Mucosa of descending colon (tissue), 3 donors: ENCODE measurements at regions not wholly inside any gene's neighbourhood (a gene's known extent, or its start where the extent isn't known, plus 50 kb on each side); places are given as distances from the start of the nearest gene placed in this dataset.

Source experiments
- ATAC-seq: fragments of 200-7000 bp; cut with Tn5 transposase; one replicate; pipeline ENCODE4 v1.9.1; 2020; ENCODE audit warnings: mild to moderate bottlenecking, moderate library complexity
- DNase-seq, 3 donors: peaks; one replicate each; pipeline ENCODE4 v3.0.0-alpha.2; 2020
- H3K36me3 ChIP-seq: fragments of 200-600 bp; one replicate; pipeline ENCODE4 v1.8.0; 2021; ENCODE audit warnings: low read depth, mild to moderate bottlenecking
- H3K4me1 ChIP-seq: fragments of 200-600 bp; one replicate; pipeline ENCODE4 v1.8.0; 2021; ENCODE audit warnings: low read depth, mild to moderate bottlenecking
- H3K4me3 ChIP-seq: fragments of 200-600 bp; one replicate; pipeline ENCODE4 v1.8.0; 2021; ENCODE audit warnings: mild to moderate bottlenecking
- H3K9me3 ChIP-seq: fragments of 200-600 bp; one replicate; pipeline ENCODE4 v1.8.0; 2021; ENCODE audit warnings: mild to moderate bottlenecking
- intact Hi-C, 2 donors: fragments of 100-400 bp; cut with DNase I in 1 of 2; cut with micrococcal nuclease in 1 of 2; formaldehyde crosslinking; loops; one replicate each; pipeline versions ENCODE4 v1.11.0 to v1.11.1; 2022; cut with DNase I, micrococcal nuclease
- TF ChIP-seq, protein P1 (sequence below): fragments of 200-600 bp; IDR thresholded peaks from one replicate; pipeline ENCODE4 v1.8.0; 2022; ENCODE audit warnings: antibody characterized with exemption, mild to moderate bottlenecking
- donor health status: DM: no; HTN: no; CAD: no; lungs with moderate emphysema.
- donor health status: DM: no; HTN: no; CAD: no.
- donor health status: DM: no; HTN: yes; CAD: no.

DNA sequence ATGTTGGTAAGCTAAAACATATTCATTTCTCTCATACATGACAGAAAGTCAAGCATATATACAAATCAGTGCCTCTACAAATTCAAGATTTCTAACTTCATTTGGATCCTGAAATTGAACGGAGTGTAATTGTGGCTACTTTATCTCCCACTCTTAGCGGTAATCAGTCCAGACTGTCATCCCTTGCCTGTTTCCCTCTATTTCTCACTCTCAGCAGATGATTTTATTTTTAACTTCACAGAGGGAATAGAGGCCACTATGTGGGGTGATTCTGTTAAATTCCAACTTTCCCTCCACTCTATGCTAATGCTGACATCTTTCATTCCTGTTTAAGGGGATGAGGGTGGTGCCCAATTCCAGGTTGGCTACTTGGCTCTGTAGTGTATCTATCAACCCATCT is 153.8 kb upstream of the KCNN2 start:
- Histone ChIP-seq H3K9me3 (no peaks in the 10 kb centered on the region), H3K36me3 (no peaks in the 10 kb centered on the region), H3K4me3 (no peak overlapping the region), H3K4me1 (no peaks in the 10 kb centered on the region)
- intact Hi-C loops: no loop called here
- DNase-seq (no peak), ATAC-seq (no peak)
- TF ChIP-seq, protein P1, sequence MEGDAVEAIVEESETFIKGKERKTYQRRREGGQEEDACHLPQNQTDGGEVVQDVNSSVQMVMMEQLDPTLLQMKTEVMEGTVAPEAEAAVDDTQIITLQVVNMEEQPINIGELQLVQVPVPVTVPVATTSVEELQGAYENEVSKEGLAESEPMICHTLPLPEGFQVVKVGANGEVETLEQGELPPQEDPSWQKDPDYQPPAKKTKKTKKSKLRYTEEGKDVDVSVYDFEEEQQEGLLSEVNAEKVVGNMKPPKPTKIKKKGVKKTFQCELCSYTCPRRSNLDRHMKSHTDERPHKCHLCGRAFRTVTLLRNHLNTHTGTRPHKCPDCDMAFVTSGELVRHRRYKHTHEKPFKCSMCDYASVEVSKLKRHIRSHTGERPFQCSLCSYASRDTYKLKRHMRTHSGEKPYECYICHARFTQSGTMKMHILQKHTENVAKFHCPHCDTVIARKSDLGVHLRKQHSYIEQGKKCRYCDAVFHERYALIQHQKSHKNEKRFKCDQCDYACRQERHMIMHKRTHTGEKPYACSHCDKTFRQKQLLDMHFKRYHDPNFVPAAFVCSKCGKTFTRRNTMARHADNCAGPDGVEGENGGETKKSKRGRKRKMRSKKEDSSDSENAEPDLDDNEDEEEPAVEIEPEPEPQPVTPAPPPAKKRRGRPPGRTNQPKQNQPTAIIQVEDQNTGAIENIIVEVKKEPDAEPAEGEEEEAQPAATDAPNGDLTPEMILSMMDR: no peak

DNA sequence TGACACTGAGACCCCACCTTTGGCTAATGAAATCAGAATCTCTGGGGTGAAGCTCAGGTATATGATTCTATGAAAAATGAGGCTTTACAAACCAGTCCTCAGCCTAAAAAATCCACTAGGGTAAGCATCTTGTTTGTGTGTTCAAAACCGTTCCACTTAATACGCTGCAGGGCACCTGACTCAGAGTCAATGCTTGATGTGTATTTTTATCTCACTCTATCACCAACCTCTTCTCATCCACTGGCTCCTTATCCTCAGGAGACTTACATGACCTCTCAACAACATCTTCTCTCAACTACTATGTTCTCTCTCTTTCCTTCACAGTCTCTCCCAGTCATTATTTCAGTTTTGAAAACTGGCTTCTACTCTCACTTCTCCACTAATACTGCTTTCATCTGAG is 153.3 kb upstream of the KCNN2 start:
- H3K4me1 ChIP-seq: no peaks in the 10 kb centered on the region
- intact Hi-C loops: no loop called here

DNA sequence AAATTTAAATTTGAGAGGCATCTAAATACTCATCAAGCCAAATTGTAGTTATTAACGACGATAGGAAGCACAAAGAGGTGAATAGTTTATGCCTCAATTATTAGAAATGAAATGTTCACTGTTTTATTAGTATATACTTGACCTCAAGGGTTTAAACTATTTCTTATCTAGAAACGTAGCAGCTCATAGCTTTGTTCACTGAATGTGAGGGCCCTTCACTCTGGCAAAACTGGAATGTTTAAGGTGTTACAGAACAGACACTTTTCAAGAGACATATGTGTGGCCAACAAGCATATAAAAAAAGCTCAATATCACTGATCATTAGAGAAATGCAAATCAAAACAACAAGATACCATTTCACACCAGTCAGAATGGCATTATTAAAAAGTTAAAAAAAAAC is 151.2 kb upstream of the KCNN2 start:
- Histone ChIP-seq H3K4me1 (no peaks in the 10 kb centered on the region), H3K9me3 (no peaks in the 10 kb centered on the region), H3K4me3 (no peak overlapping the region), H3K36me3 (no peaks in the 10 kb centered on the region)
- intact Hi-C loops: no loop called here
- no peak for DNase-seq
- no peak for ATAC-seq
- TF ChIP-seq, protein P1: no peak

More for the DNA sequence above, 153.3 kb upstream of the KCNN2 start:
- Histone ChIP-seq H3K36me3 (no peaks in the 10 kb centered on the region), H3K4me3 (no peak overlapping the region), H3K9me3 (no peaks in the 10 kb centered on the region)
- TF ChIP-seq, protein P1: no peak
- ATAC-seq (no peak), DNase-seq (no peak)

DNA sequence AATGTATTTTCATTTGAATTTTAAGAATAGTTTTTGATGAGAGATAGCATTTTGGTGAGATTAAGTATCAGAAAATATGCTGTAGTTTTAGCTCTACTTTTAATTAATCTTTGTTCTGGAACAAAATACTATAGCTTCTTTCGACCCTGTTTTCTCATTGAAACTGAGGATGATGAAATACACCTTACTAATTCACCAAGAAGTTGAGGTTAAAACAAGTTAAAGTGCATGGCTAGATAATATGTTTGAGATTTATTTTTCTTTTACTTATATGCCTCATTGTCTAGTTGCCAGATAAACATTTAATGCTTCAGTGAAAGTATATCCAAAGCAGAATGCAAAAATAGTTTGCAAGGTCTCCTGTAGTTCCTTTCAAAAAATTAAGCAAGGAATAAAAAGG is 140.1 kb upstream of the KCNN2 start:
- TF ChIP-seq, protein P1: no peak

DNA sequence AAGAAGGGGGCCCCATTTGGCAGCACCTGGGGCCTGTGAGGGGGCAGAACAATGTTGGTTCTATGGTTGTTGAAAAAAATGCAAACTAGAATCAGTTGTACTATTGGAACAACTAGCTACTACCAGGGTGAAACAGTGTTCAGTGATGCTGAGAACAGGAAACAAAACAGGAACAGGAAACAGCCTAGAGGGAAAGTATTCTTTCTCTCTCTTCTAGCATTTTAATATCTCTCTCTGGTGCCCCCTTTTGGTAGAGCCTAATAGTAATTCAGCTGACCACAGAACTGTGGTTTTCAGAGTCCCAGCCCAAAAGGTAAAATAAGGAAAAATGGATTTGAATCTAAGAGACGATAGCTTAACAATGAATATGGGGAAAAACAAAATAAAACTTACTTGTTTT is 138.0 kb upstream of the KCNN2 start:
- ATAC-seq (no peak), DNase-seq (peak in 1 of 3 donors; percentile 3)
- intact Hi-C loops: no loop called here
- H3K9me3 ChIP-seq: peaks cover 3% of the 10 kb centered on the region
- TF ChIP-seq, protein P1: no peak
- no peak overlapping the region for H3K4me3 ChIP-seq
- no peaks in the 10 kb centered on the region for H3K36me3 ChIP-seq
- no peaks in the 10 kb centered on the region for H3K4me1 ChIP-seq

More for the DNA sequence above, 140.1 kb upstream of the KCNN2 start:
- intact Hi-C loops: no loop called here
- Histone ChIP-seq H3K9me3 (peaks cover 3% of the 10 kb centered on the region), H3K4me3 (no peak overlapping the region), H3K4me1 (no peaks in the 10 kb centered on the region), H3K36me3 (no peaks in the 10 kb centered on the region)
- DNase-seq: no peak
- ATAC-seq: no peak

DNA sequence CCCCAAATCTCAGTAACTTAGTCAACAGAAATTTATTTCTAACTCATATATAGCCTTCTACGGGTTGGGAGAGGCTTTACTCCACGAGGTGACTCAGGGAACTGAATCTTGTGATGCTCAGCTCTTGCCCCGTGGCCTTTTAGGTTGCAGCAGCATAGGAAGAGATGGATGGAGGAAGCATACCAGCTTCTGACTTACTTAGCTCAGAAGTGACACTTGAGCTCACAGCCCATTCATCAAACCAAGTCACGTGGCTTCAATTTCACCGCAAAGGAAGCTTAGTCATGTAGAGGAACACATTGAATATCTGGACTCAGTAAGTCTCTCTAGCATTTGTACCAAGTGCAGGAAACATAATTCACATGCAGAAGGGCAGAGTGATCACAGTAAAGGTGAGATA is 124.1 kb upstream of the KCNN2 start:
- intact Hi-C loops: no loop called here
- H3K36me3 ChIP-seq: no peaks in the 10 kb centered on the region
- no peak overlapping the region for H3K4me3 ChIP-seq
- TF ChIP-seq, protein P1: no peak
- DNase-seq (no peak), ATAC-seq (no peak)
- H3K9me3 ChIP-seq: no peaks in the 10 kb centered on the region
- H3K4me1 ChIP-seq: no peaks in the 10 kb centered on the region
